ENCODE measurements at regions not wholly inside any gene's neighbourhood (a gene's known extent, or its start where the extent isn't known, plus 50 kb on each side); places are given as distances from the start of the nearest gene placed in this dataset.
"Not testable (repeated sequence)": the region's sequence is repeated elsewhere in the genome, so short reads cannot be mapped to it uniquely, and the experiment has no call there.

DNA sequence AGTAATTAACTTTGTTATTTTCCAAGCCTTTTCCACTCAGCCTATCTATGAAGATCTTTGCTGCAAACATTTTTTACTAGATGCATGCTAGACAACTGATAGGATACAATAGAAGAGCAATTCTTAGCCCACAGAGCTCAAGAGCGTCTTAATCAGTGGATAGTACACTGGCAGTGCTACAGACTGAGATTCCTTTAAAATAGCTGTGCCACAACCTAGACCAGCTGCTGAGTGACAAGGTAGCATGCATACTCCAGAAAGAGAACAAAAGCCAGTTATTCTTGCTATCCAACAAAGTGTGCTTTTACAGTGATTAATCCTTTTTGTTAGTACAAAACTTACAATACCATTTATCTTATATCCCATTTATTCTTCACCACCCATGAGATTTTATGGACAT lies 507.9 kb upstream of the SYT4 start:
- 53 to 65% (median 61%) methylated on average over 1 of the region's 1 CpG for WGBS, 3 donors
- Histone ChIP-seq H3K4me3 (no peak overlapping the region), H3K27me3 (ENCODE audit: insufficient read depth in 3 of 3, low read length in 2 of 3) (no peaks in the 10 kb centered on the region), H3K9me3 (no peaks in the 10 kb centered on the region), H3K4me1 (no peaks in the 10 kb centered on the region), H3K27ac (no peak overlapping the region), H3K36me3 (ENCODE audit: insufficient read depth in 1 of 2, low read depth in 1 of 2) (no peaks in the 10 kb centered on the region)
- ATAC-seq (no peak), DNase-seq (no peak)
- intact Hi-C loops (cut with DNase I): no loop called here
- TF ChIP-seq, protein P1, sequence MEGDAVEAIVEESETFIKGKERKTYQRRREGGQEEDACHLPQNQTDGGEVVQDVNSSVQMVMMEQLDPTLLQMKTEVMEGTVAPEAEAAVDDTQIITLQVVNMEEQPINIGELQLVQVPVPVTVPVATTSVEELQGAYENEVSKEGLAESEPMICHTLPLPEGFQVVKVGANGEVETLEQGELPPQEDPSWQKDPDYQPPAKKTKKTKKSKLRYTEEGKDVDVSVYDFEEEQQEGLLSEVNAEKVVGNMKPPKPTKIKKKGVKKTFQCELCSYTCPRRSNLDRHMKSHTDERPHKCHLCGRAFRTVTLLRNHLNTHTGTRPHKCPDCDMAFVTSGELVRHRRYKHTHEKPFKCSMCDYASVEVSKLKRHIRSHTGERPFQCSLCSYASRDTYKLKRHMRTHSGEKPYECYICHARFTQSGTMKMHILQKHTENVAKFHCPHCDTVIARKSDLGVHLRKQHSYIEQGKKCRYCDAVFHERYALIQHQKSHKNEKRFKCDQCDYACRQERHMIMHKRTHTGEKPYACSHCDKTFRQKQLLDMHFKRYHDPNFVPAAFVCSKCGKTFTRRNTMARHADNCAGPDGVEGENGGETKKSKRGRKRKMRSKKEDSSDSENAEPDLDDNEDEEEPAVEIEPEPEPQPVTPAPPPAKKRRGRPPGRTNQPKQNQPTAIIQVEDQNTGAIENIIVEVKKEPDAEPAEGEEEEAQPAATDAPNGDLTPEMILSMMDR (IDR thresholded peaks at IDR 0.05): no peak

GRCh38 chr18:43786893-43787292 lies 509.6 kb upstream of the SYT4 start:
- no peaks in the 10 kb centered on the region for H3K36me3 ChIP-seq (ENCODE audit: insufficient read depth in 1 of 2, low read depth in 1 of 2)
- H3K4me3 ChIP-seq: no peak overlapping the region
- H3K27ac ChIP-seq: no peak overlapping the region
- DNase-seq (no peak), ATAC-seq (no peak)
- no peaks in the 10 kb centered on the region for H3K9me3 ChIP-seq
- no peaks in the 10 kb centered on the region for H3K27me3 ChIP-seq (ENCODE audit: insufficient read depth in 3 of 3, low read length in 2 of 3)
- H3K4me1 ChIP-seq: no peaks in the 10 kb centered on the region
- WGBS, 3 donors: 91 to 92% (median 92%) methylated on average over 4 of the region's 4 CpGs
- TF ChIP-seq, protein P1 (IDR thresholded peaks at IDR 0.05): no peak
- intact Hi-C loops (cut with DNase I): no loop called here

- intact Hi-C loops (cut with DNase I); DNase-seq; H3K4me1 ChIP-seq; H3K9me3 ChIP-seq; H3K36me3 ChIP-seq (ENCODE audit: insufficient read depth in 1 of 2, low read depth in 1 of 2); H3K4me3 ChIP-seq; H3K27me3 ChIP-seq (ENCODE audit: insufficient read depth in 3 of 3, low read length in 2 of 3); H3K27ac ChIP-seq; ATAC-seq: not testable (repeated sequence)
Measured at GRCh38 chr18:43787721-43788120, 510.4 kb upstream of the SYT4 start.

GRCh38 chr18:43789234-43790000 lies 512.1 kb upstream of the SYT4 start:
- TF ChIP-seq, protein P1 (IDR thresholded peaks at IDR 0.05): peak; percentile 20
- 35 to 45% (median 44%) methylated on average over 3 of the region's 3 CpGs for WGBS, 3 donors
- DNase-seq: no peak
- Histone ChIP-seq H3K4me1 (no peaks in the 10 kb centered on the region), H3K36me3 (ENCODE audit: insufficient read depth in 1 of 2, low read depth in 1 of 2) (no peaks in the 10 kb centered on the region), H3K27me3 (ENCODE audit: insufficient read depth in 3 of 3, low read length in 2 of 3) (no peaks in the 10 kb centered on the region), H3K9me3 (no peaks in the 10 kb centered on the region), H3K4me3 (no peak overlapping the region), H3K27ac (no peak overlapping the region)
- intact Hi-C loops (cut with DNase I): no loop called here
- ATAC-seq: no peak

- no peaks in the 10 kb centered on the region for H3K4me1 ChIP-seq
- no peaks in the 10 kb centered on the region for H3K27me3 ChIP-seq (ENCODE audit: insufficient read depth in 3 of 3, low read length in 2 of 3)
- intact Hi-C loops (cut with DNase I): no loop called here
- H3K36me3 ChIP-seq (ENCODE audit: insufficient read depth in 1 of 2, low read depth in 1 of 2): no peaks in the 10 kb centered on the region
- TF ChIP-seq, protein P1 (IDR thresholded peaks at IDR 0.05): no peak
- WGBS, 3 donors: 24 to 25% (median 24%) methylated on average over 1 of the region's 1 CpG
- no peaks in the 10 kb centered on the region for H3K9me3 ChIP-seq
- DNase-seq (no peak), ATAC-seq (no peak)
- H3K4me3 ChIP-seq: no peak overlapping the region
- H3K27ac ChIP-seq: no peak overlapping the region
Measured at GRCh38 chr18:43793910-43794309, 516.6 kb upstream of the SYT4 start.
